Endometrium (tissue), 2 donors: ENCODE measurements at regions not wholly inside any gene's neighbourhood (a gene's known extent, or its start where the extent isn't known, plus 50 kb on each side); places are given as distances from the start of the nearest gene placed in this dataset.
A peak's percentile ranks its signal among the peaks of the same experiment; 100 is the strongest.
"Not testable (repeated sequence)": the region's sequence is repeated elsewhere in the genome, so short reads cannot be mapped to it uniquely, and the experiment has no call there.

Source experiments
- FAIRE-seq: peaks from 2 replicates; lab custom pipeline; 2012; peaks lifted over from hg19 to GRCh38; lab: Jason Lieb, UNC
- donor health status: control.
- donor health status: control.

GRCh38 chr9:99485459-99485858 is 263.4 kb downstream of the SEC61B start:
- FAIRE-seq: no peak

DNA sequence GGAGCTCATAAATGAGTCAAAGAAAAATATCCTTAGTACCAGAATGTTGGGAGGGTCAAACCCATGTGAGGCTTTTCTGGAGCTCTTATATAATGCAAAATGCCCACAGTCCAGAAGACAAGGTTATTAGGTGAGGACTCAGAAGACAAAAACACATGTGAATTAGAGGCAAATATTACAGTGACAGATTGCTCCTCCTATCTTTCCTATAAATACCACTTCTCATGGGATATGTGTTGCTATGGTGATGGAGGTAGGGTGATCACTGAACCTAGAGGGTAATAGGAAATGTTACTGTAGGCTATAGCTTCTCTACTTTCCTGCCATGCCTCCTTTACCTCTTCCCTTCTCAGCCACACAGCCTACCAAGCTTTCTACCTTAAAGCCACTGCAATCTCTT is 264.6 kb downstream of the SEC61B start:
- no peak for FAIRE-seq

DNA sequence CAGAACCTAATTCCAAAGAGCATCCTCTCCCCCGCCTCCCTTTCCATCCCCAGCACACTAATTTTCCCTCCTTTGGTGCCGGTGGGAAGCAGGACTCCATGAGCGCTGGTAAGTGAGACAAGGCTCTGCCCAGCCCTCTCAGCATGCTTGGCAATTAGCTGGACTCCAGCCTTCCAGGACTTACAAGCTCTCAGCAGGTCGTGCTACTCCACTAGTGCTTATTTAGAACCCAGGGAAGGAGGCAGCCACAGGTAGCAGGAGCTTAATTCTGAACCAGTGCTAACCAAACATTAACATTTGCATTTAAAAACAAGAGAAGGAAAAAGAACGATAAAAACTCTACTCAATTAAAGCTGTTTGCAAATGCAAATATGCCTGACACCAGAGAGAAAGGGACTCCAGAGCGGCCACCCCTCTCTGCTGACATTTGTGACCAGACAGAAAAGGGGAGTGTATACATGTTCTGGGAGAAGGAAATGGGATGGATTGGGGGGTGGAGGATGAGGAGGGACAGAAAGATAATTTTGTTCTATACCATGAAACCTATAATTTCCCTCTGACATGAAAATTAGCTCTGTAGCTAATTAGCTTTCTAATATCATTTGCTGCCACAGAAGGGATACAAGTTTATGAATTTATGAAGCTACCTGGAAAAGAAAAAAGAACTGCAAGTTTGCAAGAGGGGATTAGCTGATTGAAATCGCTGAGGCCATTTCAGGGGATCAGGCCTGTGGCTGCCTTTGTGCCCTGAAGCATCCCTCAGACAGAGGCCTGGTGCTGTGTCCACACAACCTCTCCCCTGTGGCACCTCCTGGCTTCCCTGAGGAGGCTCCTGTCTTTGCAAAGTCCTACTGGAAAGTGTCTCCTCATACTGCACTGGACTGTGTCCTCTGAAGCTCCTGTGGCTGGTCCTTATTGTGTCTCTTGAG is 266.3 kb downstream of the SEC61B start:
- no peak for FAIRE-seq

GRCh38 chr9:99489060-99489413 is 267.0 kb downstream of the SEC61B start:
- FAIRE-seq: no peak

DNA sequence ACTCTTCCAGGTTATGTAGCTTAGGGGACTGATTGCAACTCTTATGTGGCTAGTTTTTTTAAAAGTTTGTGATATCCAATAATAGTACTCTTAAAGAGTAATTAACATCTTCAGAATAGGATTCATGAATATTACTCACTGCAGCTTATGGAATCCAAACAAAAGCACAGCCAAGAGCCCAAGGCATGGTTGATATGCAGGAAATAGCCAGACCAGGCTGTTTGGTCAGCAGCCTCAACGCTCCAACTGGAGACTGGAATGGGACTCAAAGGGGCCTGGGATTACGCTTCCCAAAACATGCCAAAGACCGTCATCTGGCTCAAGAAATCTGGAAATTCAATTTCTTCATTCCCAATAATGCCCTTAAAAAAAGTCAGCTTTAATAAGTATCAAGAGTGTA is 268.6 kb downstream of the SEC61B start:
- FAIRE-seq: no peak

- FAIRE-seq: peak; percentile 53
Observed at GRCh38 chr9:99491408-99492158, 269.5 kb downstream of the SEC61B start.

DNA sequence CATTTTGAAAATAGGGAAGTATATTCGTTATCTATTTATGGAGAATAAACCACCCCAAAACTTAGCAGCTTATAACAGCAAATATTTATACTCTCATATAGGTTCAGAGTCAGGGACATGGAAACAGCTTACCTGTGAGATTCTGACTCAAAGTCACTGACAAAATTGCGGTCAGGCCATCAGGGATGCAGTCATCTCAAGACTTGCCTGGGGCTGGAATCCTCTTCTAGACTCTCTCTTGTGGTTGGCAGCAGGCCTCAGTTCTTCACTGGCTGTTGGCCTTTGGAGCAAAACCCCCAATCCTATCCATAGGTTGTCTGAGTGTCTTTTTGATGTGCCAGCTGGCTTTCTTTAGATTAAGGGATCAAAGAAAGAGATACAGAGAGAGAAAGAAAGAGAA is 275.6 kb downstream of the SEC61B start:
- FAIRE-seq: no peak

GRCh38 chr9:99498979-99499378 is 276.9 kb downstream of the SEC61B start:
- FAIRE-seq: not testable (repeated sequence)

DNA sequence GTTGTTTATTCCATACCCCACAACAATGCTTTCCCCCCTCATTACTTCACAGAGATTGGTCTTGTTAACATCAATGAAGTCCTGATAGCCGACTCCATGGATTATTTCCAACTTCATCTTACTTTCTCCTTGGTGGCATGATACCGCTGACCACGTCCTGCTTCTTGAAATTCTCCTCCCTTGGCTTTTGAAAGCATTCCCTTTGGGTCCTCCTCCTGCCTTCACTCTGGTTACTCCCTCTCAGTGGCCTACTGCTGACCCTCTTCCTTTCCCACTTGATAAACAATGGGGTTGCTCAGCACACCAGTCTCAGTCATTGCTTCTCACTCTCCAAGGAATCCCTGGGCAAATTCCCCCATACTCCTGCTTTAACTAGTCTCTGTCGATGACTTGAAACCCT is 283.9 kb downstream of the SEC61B start:
- FAIRE-seq: no peak

- no peak for FAIRE-seq
Observed at GRCh38 chr9:99506747-99507348, 284.8 kb downstream of the SEC61B start.

DNA sequence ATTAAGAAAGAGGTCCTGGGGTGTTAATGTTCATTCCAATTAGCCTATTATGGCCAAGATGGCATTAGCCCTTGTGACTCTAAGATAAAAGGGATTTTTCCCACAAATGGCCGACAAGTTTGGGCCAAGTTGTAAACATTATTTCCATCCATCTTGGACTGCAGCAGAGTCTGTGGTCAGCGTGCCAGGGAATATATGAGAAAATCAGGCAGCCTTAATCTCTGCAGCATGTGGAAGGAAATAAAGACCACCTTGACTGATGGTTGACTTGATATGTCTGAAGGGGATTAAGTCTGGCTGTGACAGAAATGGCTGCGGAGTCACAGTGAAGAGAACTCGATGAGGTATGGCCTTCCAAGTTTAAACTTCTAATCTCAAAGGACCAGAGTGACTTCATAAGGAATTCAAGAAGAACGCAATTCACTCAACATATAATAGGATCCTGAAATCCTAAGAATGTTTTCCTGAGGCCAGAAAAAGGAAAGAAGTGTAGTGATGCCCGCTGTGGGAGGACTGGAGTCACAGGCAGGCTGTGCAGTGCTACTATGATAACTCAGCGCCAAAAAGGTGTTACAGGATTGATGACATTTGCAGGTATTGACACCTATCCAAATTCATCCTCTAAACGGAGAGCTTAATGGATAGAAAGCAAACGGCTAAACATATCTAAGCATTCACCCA is 287.1 kb downstream of the SEC61B start:
- no peak for FAIRE-seq

DNA sequence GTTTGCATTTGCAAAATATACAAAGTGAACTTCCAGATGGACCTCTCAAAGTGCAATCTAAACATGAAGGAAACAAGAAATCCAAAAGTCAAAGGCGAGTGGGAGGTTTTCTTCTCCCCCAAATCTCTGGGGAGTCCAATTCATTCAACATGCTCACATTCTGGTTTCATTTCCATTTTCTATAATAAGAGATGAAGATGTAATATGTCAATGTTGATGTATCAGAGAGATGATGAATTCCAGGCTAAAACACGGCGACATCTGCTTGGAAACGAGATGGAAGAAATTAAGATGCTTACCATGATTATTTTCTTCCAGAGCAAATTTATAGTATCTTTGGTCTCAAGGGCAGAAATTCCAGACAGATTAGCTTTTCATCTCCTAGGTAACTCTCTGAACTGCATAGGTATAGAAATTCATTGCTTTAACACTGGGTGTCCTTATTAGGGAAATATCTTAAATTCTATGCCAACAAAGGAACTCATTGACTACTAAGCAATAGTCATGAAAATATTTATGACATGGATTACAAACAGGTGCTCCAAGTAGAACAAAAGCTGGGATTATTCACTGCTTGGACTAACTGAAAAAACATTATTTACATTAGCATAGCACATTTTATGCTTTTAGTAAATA is 287.9 kb downstream of the SEC61B start:
- peak; percentile 46 for FAIRE-seq

DNA sequence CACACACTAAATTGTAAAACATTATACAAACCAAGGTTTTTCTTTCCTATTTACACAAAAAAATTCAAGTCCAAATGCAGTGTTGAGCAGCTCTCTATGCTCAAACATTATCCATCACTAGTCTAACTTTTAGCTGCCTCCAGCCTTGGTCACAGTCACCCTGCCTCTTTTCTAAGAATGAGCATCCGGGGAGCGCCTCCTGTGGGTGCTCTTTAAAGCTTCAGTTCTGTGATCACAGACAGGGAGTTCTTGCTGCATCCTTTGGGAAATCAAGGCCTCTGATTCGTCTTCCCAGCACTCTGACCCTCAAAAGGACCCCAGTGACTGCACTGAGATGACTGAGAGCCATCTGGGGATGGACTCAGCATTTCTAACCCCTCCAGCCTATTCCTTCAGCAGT is 289.6 kb downstream of the SEC61B start:
- no peak for FAIRE-seq

DNA sequence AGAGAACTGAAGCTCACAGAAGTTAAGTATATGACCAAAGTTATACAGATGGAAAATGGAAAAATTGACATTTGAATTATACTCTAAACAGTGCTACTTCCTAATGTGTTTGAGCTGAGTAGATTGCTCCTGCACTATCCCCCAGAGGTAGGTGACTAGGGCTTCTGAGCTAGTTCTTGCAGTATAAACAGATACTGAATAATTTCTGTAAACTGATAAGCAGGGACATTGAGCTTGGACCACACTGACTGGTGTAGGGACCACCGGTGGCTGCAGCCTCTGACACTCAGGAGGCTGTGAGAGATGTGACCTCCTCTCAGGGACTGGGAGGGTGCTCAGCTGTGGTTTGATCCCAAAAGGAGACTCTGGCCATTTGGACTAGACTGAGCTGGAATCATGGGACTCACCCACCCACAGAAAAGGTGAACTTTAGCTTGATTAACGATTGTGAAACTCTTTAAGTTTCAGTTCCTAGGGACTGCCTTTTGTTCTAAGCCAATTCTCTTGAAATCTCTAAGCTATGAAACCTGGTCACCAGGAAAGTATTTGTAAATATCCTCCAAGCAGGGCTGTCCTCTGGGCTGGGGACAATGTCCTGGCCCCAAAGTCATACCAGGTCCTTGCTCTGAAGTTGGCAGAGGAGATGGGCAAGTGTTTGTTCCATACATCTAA is 291.5 kb downstream of the SEC61B start:
- no peak for FAIRE-seq

- FAIRE-seq: no peak
Observed at GRCh38 chr9:99515093-99515492, 293.0 kb downstream of the SEC61B start.

GRCh38 chr9:99515895-99516656 is 294.0 kb downstream of the SEC61B start:
- no peak for FAIRE-seq

DNA sequence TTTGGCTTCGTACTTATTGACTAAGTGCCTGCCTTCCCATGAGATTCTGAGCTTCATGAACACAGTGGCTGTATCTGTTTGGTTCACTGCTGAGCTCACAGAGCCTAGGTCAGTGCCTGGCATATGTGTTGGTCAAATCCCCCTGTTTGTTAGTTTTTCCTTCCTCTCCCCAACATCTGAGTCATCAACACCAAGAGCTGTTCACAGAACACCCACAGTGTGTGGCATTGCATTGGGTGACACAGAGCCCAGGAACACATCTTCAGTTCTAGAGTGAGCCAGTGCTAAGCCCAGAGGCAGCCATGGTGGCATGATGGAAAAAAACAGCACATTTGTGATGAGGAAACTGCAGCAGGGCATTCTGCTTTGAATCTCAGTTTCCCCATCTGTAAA is 294.6 kb downstream of the SEC61B start:
- no peak for FAIRE-seq

DNA sequence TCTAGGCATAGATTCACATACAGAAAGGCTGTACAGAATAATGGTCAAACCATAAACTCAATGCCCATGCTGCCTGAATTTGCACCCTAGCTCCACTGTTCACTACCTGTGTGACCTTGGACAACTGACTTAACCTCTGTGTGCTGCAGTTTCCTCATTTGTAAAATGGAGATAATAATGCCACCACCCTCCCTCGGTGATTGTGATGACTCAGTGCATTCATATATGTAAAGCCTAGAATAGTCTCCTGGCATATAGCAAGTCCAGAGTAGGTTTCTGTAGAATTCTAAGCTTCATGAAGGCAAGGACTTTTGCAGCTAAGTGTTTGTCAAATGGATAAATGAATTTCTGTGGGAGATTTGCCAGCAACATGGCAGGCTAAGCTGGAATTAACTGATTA is 297.8 kb upstream of the NR4A3 start:
- FAIRE-seq: no peak

DNA sequence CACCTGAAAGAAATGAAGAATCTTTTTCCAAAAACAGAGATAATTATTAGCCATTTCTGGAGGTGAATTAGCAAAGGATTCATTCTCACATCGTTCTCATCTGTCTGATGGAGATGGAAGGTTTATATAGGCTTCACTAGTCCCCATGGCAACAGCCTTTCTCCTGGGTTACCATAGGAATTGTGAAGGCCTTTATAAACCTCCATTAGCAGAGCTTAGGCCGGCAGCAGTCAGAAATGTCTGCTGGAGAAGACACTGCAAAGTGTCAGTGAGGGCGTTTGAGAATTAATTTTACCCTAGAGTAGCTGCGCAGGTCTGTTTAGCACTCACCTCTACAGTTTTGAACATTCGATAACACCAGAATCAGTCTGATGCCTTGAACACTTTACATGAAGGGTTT is 290.4 kb upstream of the NR4A3 start:
- FAIRE-seq: no peak

GRCh38 chr9:99533421-99533820 is 288.3 kb upstream of the NR4A3 start:
- no peak for FAIRE-seq

GRCh38 chr9:99537996-99538395 is 283.7 kb upstream of the NR4A3 start:
- FAIRE-seq: no peak
